PC-3 (cell line): ENCODE measurements at regions not wholly inside any gene's neighbourhood (a gene's known extent, or its start where the extent isn't known, plus 50 kb on each side); places are given as distances from the start of the nearest gene placed in this dataset.
A peak's percentile ranks its signal among the peaks of the same experiment; 100 is the strongest.

Experiments
- ATAC-seq: fragments of 200-7000 bp; cut with Tn5 transposase; 2 replicates; pipeline ENCODE4 v1.9.1; 2020; ENCODE audit warnings: mild to moderate bottlenecking, moderate library complexity
- BruUV-seq: library from RNA; stranded (reverse); fragments of 400-500 nt; replicated peaks from 2 replicates; lab custom pipeline; 2021; lab: Mats Ljungman, UMichigan
- CTCF ChIA-PET: fragments of 300-600 bp; sonication (Branson Sonifier 250); formaldehyde crosslinking; loops from one replicate; lab custom pipeline; 2022; ENCODE audit warnings: antibody characterized with exemption; lab: Charles Lee
- POLR2A ChIA-PET: fragments of 300-600 bp; sonication (Branson Sonifier 250); formaldehyde crosslinking; loops from one replicate; lab custom pipeline; 2022; ENCODE audit warnings: antibody characterized with exemption; ENCODE audit not compliant: unreplicated experiment; lab: Charles Lee
- DNase-seq: peaks from one replicate; pipeline ENCODE4 v3.0.0-alpha.2; 2015
- H2AFZ ChIP-seq: fragments of 300-600 bp; sonication (generic); 2 replicates; pipeline ENCODE4 v1.6.0; 2016; ENCODE audit warnings: antibody characterized with exemption, low read length
- H3F3A ChIP-seq: fragments of 300-600 bp; sonication (generic); one replicate; pipeline ENCODE4 v1.6.0; 2017; ENCODE audit warnings: antibody characterized with exemption, low read length, control low read depth, mild to moderate bottlenecking; ENCODE audit not compliant: unreplicated experiment
- H3K27ac ChIP-seq: fragments of 300-600 bp; sonication (generic); 2 replicates; pipeline ENCODE4 v1.5.1; 2016; ENCODE audit warnings: mild to moderate bottlenecking, low read length
- H3K27me3 ChIP-seq: fragments of 300-600 bp; sonication (generic); 2 replicates; pipeline ENCODE4 v1.6.1; 2016; ENCODE audit warnings: low read length, mixed read lengths
- H3K36me3 ChIP-seq: fragments of 300-600 bp; sonication (generic); 2 replicates; pipeline ENCODE4 v1.6.1; 2016; ENCODE audit warnings: low read depth, mixed run types, low read length, mixed read lengths
- H3K4me1 ChIP-seq: fragments of 300-600 bp; sonication (generic); 2 replicates; pipeline ENCODE4 v1.5.1; 2016; ENCODE audit warnings: low read length; ENCODE audit not compliant: insufficient read depth
- H3K4me2 ChIP-seq: fragments of 300-600 bp; sonication (generic); 2 replicates; pipeline ENCODE4 v1.6.0; 2016; ENCODE audit warnings: low read length
- H3K4me3 ChIP-seq: fragments of 300-600 bp; sonication (generic); 2 replicates; pipeline ENCODE4 v1.5.1; 2016; ENCODE audit warnings: mild to moderate bottlenecking, low read length, mixed read lengths
- H3K79me2 ChIP-seq: fragments of 300-600 bp; sonication (generic); 2 replicates; pipeline ENCODE4 v1.6.1; 2017; ENCODE audit warnings: low read length, mixed read lengths
- H3K9ac ChIP-seq: fragments of 300-600 bp; sonication (generic); 2 replicates; pipeline ENCODE4 v1.6.0; 2016; ENCODE audit warnings: mild to moderate bottlenecking, low read length
- H3K9me2 ChIP-seq: fragments of 300-600 bp; sonication (generic); replicated peaks from 2 replicates; pipeline ENCODE4 v1.6.1; 2016; ENCODE audit warnings: mixed run types, low read length, mixed read lengths
- H3K9me3 ChIP-seq: fragments of 300-600 bp; sonication (generic); 2 replicates; pipeline ENCODE4 v1.6.1; 2016; ENCODE audit warnings: low read length, mixed read lengths
- H4K20me1 ChIP-seq: fragments of 300-600 bp; sonication (generic); 2 replicates; pipeline ENCODE4 v1.6.1; 2016; ENCODE audit warnings: low read length, mixed read lengths
- EZH2 ChIP-seq: fragments of 300-600 bp; sonication (generic); IDR thresholded peaks from one replicate; pipeline ENCODE4 v1.6.1; 2017; ENCODE audit warnings: antibody characterized with exemption, mild to moderate bottlenecking, low read length; ENCODE audit not compliant: unreplicated experiment
- EZH2phosphoT487 ChIP-seq: fragments of 300-600 bp; sonication (generic); IDR thresholded peaks from 2 replicates; pipeline ENCODE4 v1.6.1; 2018; ENCODE audit warnings: mild to moderate bottlenecking, antibody characterized with exemption, low read length, borderline replicate concordance
- intact Hi-C: fragments of 100-400 bp; cut with micrococcal nuclease; formaldehyde crosslinking; loops from 2 replicates; pipeline ENCODE4 v1.9.0; 2023
- TF ChIP-seq, protein P1 (sequence below): fragments of 300-600 bp; sonication (generic); conservative IDR thresholded peaks from 2 replicates; pipeline ENCODE4 v1.5.1; 2017; ENCODE audit warnings: antibody characterized with exemption, low read depth, mild to moderate bottlenecking, low read length

DNA sequence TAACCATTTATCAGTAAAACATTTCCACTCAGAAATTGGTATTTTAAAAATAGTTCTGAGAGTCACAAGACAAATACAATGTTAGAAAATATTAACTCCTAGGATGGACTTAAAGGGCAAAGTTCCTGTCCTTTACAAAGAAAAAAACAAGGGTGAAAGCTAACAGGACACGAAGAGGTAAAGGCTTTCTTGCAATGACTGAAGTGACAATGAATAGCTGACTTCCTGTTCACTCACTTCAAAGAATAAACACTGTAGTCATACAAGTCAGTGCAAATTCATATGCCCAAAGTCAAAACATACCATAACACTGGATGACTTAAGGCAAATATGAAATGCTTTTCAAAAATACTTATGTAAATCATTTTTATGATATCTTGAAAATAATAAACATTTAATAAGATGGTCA, 1389.8 kb upstream of the ALCAM start:
- ChIA-PET POLR2A (no interaction called here), CTCF (interaction anchor here (0.6 kb wide), 1 partner anchor 15 kb away, joined by 3 read pairs; no protein-coding TSS in a partner anchor)
- no TSS peak for BruUV-seq

DNA sequence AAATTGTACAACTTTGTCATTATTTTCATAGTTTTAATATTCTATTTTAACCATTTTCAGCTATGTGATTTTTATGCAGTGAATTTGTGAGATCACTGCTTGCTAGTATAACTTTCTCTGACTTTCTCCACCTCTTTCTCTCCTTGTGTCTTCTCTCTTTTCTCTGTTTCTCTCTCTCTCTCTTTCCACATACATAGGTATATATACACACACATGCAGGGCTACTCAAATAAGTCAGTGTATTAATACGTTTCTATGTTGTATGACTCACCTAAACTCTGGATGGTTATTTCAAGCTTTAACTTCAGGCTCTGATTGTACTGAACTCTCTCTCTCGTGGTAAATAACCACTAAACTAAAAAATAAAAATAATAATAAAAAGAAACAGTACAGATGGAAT, 1389.3 kb upstream of the ALCAM start:
- DNase-seq (no peak), ATAC-seq (no peak)
- BruUV-seq = no TSS peak
- H3K27ac ChIP-seq = no peak overlapping the region
- ChIA-PET CTCF (no interaction called here), POLR2A (no interaction called here)
- no peak overlapping the region for H2AFZ ChIP-seq
- no peak overlapping the region for H3K4me3 ChIP-seq
- H4K20me1 ChIP-seq = no peaks in the 10 kb centered on the region
- H3F3A ChIP-seq = no peaks in the 10 kb centered on the region
- H3K36me3 ChIP-seq = no peaks in the 10 kb centered on the region
- no peak overlapping the region for H3K9ac ChIP-seq
- no peak overlapping the region for H3K4me2 ChIP-seq
- H3K4me1 ChIP-seq = no peaks in the 10 kb centered on the region
- TF ChIP-seq EZH2phosphoT487 (no peak), EZH2 (no peak)
- TF ChIP-seq, protein P1, sequence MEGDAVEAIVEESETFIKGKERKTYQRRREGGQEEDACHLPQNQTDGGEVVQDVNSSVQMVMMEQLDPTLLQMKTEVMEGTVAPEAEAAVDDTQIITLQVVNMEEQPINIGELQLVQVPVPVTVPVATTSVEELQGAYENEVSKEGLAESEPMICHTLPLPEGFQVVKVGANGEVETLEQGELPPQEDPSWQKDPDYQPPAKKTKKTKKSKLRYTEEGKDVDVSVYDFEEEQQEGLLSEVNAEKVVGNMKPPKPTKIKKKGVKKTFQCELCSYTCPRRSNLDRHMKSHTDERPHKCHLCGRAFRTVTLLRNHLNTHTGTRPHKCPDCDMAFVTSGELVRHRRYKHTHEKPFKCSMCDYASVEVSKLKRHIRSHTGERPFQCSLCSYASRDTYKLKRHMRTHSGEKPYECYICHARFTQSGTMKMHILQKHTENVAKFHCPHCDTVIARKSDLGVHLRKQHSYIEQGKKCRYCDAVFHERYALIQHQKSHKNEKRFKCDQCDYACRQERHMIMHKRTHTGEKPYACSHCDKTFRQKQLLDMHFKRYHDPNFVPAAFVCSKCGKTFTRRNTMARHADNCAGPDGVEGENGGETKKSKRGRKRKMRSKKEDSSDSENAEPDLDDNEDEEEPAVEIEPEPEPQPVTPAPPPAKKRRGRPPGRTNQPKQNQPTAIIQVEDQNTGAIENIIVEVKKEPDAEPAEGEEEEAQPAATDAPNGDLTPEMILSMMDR = no peak
- H3K9me3 ChIP-seq = no peaks in the 10 kb centered on the region
- no peaks in the 10 kb centered on the region for H3K9me2 ChIP-seq
- intact Hi-C loops = no loop called here
- H3K79me2 ChIP-seq = no peaks in the 10 kb centered on the region
- H3K27me3 ChIP-seq = no peaks in the 10 kb centered on the region

More for the DNA sequence above, 1389.8 kb upstream of the ALCAM start:
- H4K20me1 ChIP-seq = no peaks in the 10 kb centered on the region
- no peak for TF ChIP-seq EZH2phosphoT487
- TF ChIP-seq EZH2 = no peak
- TF ChIP-seq, protein P1 = no peak
- DNase-seq (peak; percentile 7), ATAC-seq (peak; percentile 57; the same call in 1 of the 2 replicates)
- no peak overlapping the region for H3K4me3 ChIP-seq
- no peaks in the 10 kb centered on the region for H3F3A ChIP-seq
- intact Hi-C loops = no loop called here
- no peak overlapping the region for H3K9ac ChIP-seq
- H3K9me3 ChIP-seq = no peaks in the 10 kb centered on the region
- no peaks in the 10 kb centered on the region for H3K4me1 ChIP-seq
- H3K27me3 ChIP-seq = no peaks in the 10 kb centered on the region
- H2AFZ ChIP-seq = no peak overlapping the region
- H3K9me2 ChIP-seq = no peaks in the 10 kb centered on the region
- H3K79me2 ChIP-seq = no peaks in the 10 kb centered on the region
- no peak overlapping the region for H3K4me2 ChIP-seq
- H3K36me3 ChIP-seq = no peaks in the 10 kb centered on the region
- no peak overlapping the region for H3K27ac ChIP-seq

DNA sequence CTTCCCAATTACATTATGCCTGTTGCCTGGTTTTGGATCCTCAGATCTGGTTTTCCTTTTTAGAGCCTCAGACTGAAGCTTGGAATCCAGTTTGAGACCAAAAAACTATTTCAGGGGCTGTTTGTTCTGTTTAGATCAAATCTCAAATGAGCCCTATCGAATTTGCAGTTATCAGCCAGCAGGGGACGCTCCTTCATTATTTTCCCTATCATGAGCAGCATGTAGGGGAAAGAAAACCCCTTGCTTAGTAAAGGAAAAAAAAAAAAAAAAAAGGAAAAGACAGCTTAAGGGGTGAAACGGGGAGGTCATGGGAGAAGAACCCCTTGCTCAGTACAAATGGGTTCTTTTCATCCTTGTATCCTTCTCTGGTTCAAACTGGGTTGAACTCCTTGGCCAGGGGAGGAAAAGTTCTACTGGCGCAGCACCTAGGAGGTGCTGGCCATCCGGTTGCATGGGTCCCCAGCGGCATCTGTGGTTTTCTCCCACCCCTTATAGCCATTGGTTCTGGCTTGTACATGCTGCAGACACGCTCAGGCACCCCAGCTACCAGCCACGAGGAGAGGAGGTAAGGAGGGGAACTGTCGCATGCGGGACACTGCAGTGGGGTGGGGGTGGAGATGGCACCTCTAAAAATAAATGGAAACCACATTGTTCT, 1375.1 kb upstream of the ALCAM start:
- H3K4me3 ChIP-seq = no peak overlapping the region
- no peak overlapping the region for H3K27ac ChIP-seq
- no peak overlapping the region for H3K9ac ChIP-seq
- no peaks in the 10 kb centered on the region for H4K20me1 ChIP-seq
- DNase-seq (peak; percentile 57), ATAC-seq (peak; percentile 74; the same call in 1 of the 2 replicates)
- intact Hi-C loops = loop anchor here (1.0 kb wide), 1 partner anchor 158 kb away; no protein-coding TSS in a partner anchor
- ChIA-PET POLR2A (no interaction called here), CTCF (interaction anchor here (0.6 to 1.4 kb wide), 6 partner anchors 10 to 180 kb away, joined by 3 to 9 read pairs (median 7); no protein-coding TSS in a partner anchor)
- H3F3A ChIP-seq = no peaks in the 10 kb centered on the region
- H3K9me3 ChIP-seq = no peaks in the 10 kb centered on the region
- no peaks in the 10 kb centered on the region for H3K79me2 ChIP-seq
- H3K9me2 ChIP-seq = no peaks in the 10 kb centered on the region
- no peak overlapping the region for H2AFZ ChIP-seq
- TF ChIP-seq, protein P1 = peak; percentile 91
- TF ChIP-seq EZH2phosphoT487 (no peak), EZH2 (no peak)
- no peaks in the 10 kb centered on the region for H3K4me1 ChIP-seq
- no peaks in the 10 kb centered on the region for H3K36me3 ChIP-seq
- no TSS peak for BruUV-seq
- peaks cover 6% of the 10 kb centered on the region; the same call in 1 of the 2 replicates for H3K27me3 ChIP-seq
- no peak overlapping the region for H3K4me2 ChIP-seq
